Endodermal cell (in vitro differentiated cells): ENCODE measurements at regions not wholly inside any gene's neighbourhood (a gene's known extent, or its start where the extent isn't known, plus 50 kb on each side); places are given as distances from the start of the nearest gene placed in this dataset.

Source experiments
- DNase-seq: peaks from one replicate; pipeline ENCODE4 v3.0.0-alpha.2; 2017
- H3K27ac ChIP-seq: 2 replicates; pipeline ENCODE4 v1.5.1; 2013; ENCODE audit warnings: mild to moderate bottlenecking, low read depth, low read length, moderate library complexity
- H3K27me3 ChIP-seq: 2 replicates; pipeline ENCODE4 v1.6.1; 2013; ENCODE audit warnings: mild to moderate bottlenecking, low read length, moderate library complexity; ENCODE audit not compliant: insufficient read depth, control insufficient read depth, poor library complexity, severe bottlenecking
- H3K36me3 ChIP-seq: 2 replicates; pipeline ENCODE4 v1.7.0; 2013; ENCODE audit warnings: mild to moderate bottlenecking, low read length, moderate library complexity; ENCODE audit not compliant: control insufficient read depth, insufficient read depth
- H3K4me1 ChIP-seq: one replicate; pipeline ENCODE4 v1.7.0; 2013; ENCODE audit warnings: low read length; ENCODE audit not compliant: control insufficient read depth, insufficient read depth
- H3K4me3 ChIP-seq: 2 replicates; pipeline ENCODE4 v1.5.1; 2013; ENCODE audit warnings: mild to moderate bottlenecking, low read length, moderate library complexity
- H3K9ac ChIP-seq: 2 replicates; pipeline ENCODE4 v1.6.1; 2013; ENCODE audit warnings: mild to moderate bottlenecking, low read length, moderate library complexity; ENCODE audit not compliant: poor library complexity, severe bottlenecking; ENCODE audit errors: extremely low read depth
- H3K9me3 ChIP-seq: 2 replicates; pipeline ENCODE4 v1.6.1; 2013; ENCODE audit warnings: mild to moderate bottlenecking, low read length, moderate library complexity; ENCODE audit not compliant: control insufficient read depth
- H3K27ac Mint-ChIP-seq: 2 replicates; pipeline ENCODE4 v1.8.0; 2020; ENCODE audit warnings: mixed read lengths
- H3K27me3 Mint-ChIP-seq: 2 replicates; pipeline ENCODE4 v1.8.0; 2021; ENCODE audit warnings: mild to moderate bottlenecking, mixed read lengths; ENCODE audit not compliant: insufficient read depth
- H3K36me3 Mint-ChIP-seq: 2 replicates; pipeline ENCODE4 v1.8.0; 2020; ENCODE audit warnings: low read depth, mixed read lengths
- H3K4me1 Mint-ChIP-seq: 2 replicates; pipeline ENCODE4 v1.8.0; 2020; ENCODE audit warnings: mixed read lengths
- H3K4me3 Mint-ChIP-seq: 2 replicates; pipeline ENCODE4 v1.8.0; 2020; ENCODE audit warnings: mild to moderate bottlenecking, moderate library complexity, mixed read lengths
- H3K9me3 Mint-ChIP-seq: 2 replicates; pipeline ENCODE4 v1.8.0; 2020; ENCODE audit warnings: mild to moderate bottlenecking, mixed read lengths
- WGBS, 2 experiments: methylation state at CpG; one replicate each; pipeline versions ENCODE4 v1.1.5 to v1.1.7; 2013; ENCODE audit warnings: missing lambda C conversion rate in 2 of 2, mixed read lengths in 1 of 2; ENCODE audit not compliant: insufficient coverage in 1 of 2, insufficient read length in 1 of 2; 5-methylcytosine and 5-hydroxymethylcytosine counted together
- TF ChIP-seq, protein P1 (sequence below): fragments of 200-600 bp; sonication (generic); conservative IDR thresholded peaks from 2 replicates; pipeline ENCODE4 v1.5.0; 2021; ENCODE audit warnings: antibody characterized with exemption, mild to moderate bottlenecking

DNA sequence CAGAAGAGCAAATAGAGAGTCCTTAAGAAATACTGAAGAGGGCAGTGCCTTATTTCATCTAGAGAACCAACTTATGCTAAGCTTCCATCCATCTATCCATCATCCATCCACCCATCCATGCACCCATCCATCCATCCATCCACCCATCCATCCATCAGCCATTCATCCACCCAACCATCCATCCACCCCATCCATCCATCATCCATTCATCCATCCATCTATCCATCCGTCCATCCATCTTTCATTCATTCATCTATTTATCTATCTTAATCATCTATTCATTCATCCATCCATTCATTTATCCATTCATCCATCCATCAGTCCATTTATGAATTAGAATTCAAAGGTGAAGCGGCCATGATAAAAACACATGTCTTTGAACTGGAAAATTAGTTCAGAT, 171.5 kb upstream of the FMN2 start:
- 85 to 86% methylated on average over 2 of the region's 2 CpGs for WGBS, 2 experiments
- Mint-ChIP-seq H3K9me3 (peaks cover 15% of the 10 kb centered on the region), H3K4me3 (no peak overlapping the region), H3K36me3 (no peaks in the 10 kb centered on the region), H3K27me3 (no peaks in the 10 kb centered on the region), H3K27ac (no peak overlapping the region), H3K4me1 (no peaks in the 10 kb centered on the region)
- TF ChIP-seq, protein P1, sequence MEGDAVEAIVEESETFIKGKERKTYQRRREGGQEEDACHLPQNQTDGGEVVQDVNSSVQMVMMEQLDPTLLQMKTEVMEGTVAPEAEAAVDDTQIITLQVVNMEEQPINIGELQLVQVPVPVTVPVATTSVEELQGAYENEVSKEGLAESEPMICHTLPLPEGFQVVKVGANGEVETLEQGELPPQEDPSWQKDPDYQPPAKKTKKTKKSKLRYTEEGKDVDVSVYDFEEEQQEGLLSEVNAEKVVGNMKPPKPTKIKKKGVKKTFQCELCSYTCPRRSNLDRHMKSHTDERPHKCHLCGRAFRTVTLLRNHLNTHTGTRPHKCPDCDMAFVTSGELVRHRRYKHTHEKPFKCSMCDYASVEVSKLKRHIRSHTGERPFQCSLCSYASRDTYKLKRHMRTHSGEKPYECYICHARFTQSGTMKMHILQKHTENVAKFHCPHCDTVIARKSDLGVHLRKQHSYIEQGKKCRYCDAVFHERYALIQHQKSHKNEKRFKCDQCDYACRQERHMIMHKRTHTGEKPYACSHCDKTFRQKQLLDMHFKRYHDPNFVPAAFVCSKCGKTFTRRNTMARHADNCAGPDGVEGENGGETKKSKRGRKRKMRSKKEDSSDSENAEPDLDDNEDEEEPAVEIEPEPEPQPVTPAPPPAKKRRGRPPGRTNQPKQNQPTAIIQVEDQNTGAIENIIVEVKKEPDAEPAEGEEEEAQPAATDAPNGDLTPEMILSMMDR = no peak
- DNase-seq = no peak
- Histone ChIP-seq H3K4me1 (no peaks in the 10 kb centered on the region), H3K9me3 (peaks cover 3% of the 10 kb centered on the region), H3K27me3 (no peaks in the 10 kb centered on the region), H3K27ac (no peak overlapping the region), H3K9ac (no peak overlapping the region), H3K4me3 (no peak overlapping the region), H3K36me3 (no peaks in the 10 kb centered on the region)

DNA sequence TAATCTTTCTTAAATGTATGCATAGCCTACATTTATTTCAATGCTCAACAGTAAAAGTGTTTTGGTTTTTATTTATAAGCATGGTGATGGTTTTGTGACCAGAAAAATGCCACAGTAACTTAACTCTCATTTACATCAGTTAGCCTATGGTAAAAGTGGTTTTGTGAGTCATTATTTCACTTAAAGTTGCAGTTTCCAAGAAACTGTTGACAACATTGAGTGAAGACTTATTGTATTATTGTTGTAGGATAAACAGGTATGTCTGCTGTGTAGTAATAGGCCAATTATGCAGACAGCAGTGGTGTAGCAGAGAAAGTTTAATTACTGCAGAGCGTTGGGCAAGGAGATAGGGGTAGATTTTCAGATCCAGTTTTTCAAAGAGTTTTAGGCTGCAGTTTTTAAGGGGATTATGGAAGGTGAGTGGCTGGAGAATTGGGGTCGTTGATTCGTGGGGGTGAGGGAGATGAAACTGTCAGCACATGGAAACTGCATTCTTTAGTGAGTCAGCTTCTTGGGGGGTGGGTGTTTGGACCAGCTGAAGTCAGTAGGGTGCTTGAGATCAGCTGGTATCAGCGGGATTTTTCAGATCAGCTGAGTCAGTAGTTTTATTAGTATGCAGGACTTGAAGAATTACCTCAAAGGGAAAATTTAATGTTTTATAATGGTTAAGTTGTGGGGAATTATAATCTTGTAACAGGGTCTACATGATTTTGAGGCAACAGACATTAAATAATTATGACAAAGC, 168.7 kb upstream of the FMN2 start:
- H3K36me3 Mint-ChIP-seq = peaks cover 2% of the 10 kb centered on the region
- no peaks in the 10 kb centered on the region for H3K27me3 ChIP-seq
- TF ChIP-seq, protein P1 = no peak
- no peak overlapping the region for H3K9ac ChIP-seq
- H3K4me1 Mint-ChIP-seq = no peaks in the 10 kb centered on the region
- H3K4me3 ChIP-seq = no peak overlapping the region
- DNase-seq = no peak
- H3K9me3 Mint-ChIP-seq = peaks cover 22% of the 10 kb centered on the region
- no peaks in the 10 kb centered on the region for H3K36me3 ChIP-seq
- no peaks in the 10 kb centered on the region for H3K4me1 ChIP-seq
- H3K4me3 Mint-ChIP-seq = no peak overlapping the region
- peaks cover 10% of the 10 kb centered on the region for H3K9me3 ChIP-seq
- WGBS, 2 experiments = 66 to 90% methylated on average over 3 to 4 of the region's 4 CpGs
- H3K27me3 Mint-ChIP-seq = no peaks in the 10 kb centered on the region
- H3K27ac Mint-ChIP-seq = no peak overlapping the region
- no peak overlapping the region for H3K27ac ChIP-seq

DNA sequence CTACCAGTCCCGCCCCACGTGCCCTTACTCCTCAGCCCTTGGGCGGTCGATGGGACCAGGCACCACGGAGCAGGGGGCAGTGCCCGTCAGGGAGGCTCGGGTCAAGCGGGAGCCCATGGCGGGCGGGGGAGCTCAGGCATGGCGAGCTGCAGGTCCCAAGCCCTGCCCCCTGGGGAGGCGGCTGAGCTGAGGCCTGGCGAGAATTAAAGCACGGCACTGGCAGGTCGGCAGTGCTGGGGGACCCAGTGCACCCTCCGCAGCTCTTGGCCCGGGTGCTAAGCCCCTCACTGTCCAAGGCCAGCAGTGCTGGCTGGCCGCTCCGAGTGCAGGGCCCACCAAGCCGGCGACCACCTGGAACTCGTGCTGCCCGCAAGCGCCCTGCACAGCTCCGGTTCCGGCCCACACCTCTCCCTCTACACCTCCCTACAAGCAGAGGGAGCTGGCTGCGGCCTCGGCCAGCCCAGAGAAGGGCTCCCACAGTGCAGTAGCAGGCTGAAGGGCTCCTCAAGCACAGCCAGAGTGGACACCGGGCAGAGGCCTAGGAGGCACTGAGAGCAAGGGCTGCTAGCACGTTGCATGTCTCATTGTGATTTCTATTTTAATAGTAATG, 166.8 kb upstream of the FMN2 start:
- TF ChIP-seq, protein P1 = no peak
- Histone ChIP-seq H3K27ac (no peak overlapping the region), H3K27me3 (no peaks in the 10 kb centered on the region), H3K9ac (no peak overlapping the region), H3K4me3 (no peak overlapping the region), H3K4me1 (no peaks in the 10 kb centered on the region), H3K36me3 (no peaks in the 10 kb centered on the region), H3K9me3 (peaks cover 10% of the 10 kb centered on the region)
- Mint-ChIP-seq H3K4me1 (no peaks in the 10 kb centered on the region), H3K36me3 (peaks cover 2% of the 10 kb centered on the region), H3K9me3 (peaks cover 22% of the 10 kb centered on the region), H3K27me3 (no peaks in the 10 kb centered on the region), H3K4me3 (no peak overlapping the region), H3K27ac (no peak overlapping the region)
- no peak for DNase-seq
- WGBS, 2 experiments = 96 to 100% methylated on average over 13 to 30 of the region's 30 CpGs
